ENCODE measurements at regions not wholly inside any gene's neighbourhood (a gene's known extent, or its start where the extent isn't known, plus 50 kb on each side); places are given as distances from the start of the nearest gene placed in this dataset.

- DNase-seq (ENCODE audit: low spot score) = no peak
Measured at GRCh38 chr11:15379483-15379882, 264.8 kb downstream of the INSC start.

- DNase-seq (ENCODE audit: low spot score) = no peak
Measured at GRCh38 chr11:15390857-15391256, 276.1 kb downstream of the INSC start.

GRCh38 chr11:15396778-15397177 lies 282.1 kb downstream of the INSC start:
- DNase-seq (ENCODE audit: low spot score) = no peak

- DNase-seq (ENCODE audit: low spot score) = no peak
Measured at GRCh38 chr11:15406851-15407351, 292.2 kb downstream of the INSC start.

- DNase-seq (ENCODE audit: low spot score) = no peak
Measured at GRCh38 chr11:15412054-15412453, 297.3 kb downstream of the INSC start.

GRCh38 chr11:15418921-15419320 lies 304.2 kb downstream of the INSC start:
- DNase-seq (ENCODE audit: low spot score) = no peak

GRCh38 chr11:15419696-15420095 lies 305.0 kb downstream of the INSC start:
- no peak for DNase-seq (ENCODE audit: low spot score)

- no peak for DNase-seq (ENCODE audit: low spot score)
Measured at GRCh38 chr11:15430381-15430780, 315.7 kb downstream of the INSC start.

- no peak for DNase-seq (ENCODE audit: low spot score)
Measured at GRCh38 chr11:15434529-15434928, 319.8 kb downstream of the INSC start.

- no peak for DNase-seq (ENCODE audit: low spot score)
Measured at GRCh38 chr11:15446315-15446714, 331.6 kb downstream of the INSC start.

- no peak for DNase-seq (ENCODE audit: low spot score)
Measured at GRCh38 chr11:15446929-15447328, 332.2 kb downstream of the INSC start.

GRCh38 chr11:15451713-15452112 lies 337.0 kb downstream of the INSC start:
- DNase-seq (ENCODE audit: low spot score) = no peak

GRCh38 chr11:15453211-15453765 lies 338.6 kb downstream of the INSC start:
- no peak for DNase-seq (ENCODE audit: low spot score)

- no peak for DNase-seq (ENCODE audit: low spot score)
Measured at GRCh38 chr11:15468466-15468865, 353.7 kb downstream of the INSC start.

GRCh38 chr11:15471048-15471894 lies 356.5 kb downstream of the INSC start:
- no peak for DNase-seq (ENCODE audit: low spot score)

GRCh38 chr11:15471895-15472799 lies 357.4 kb downstream of the INSC start:
- DNase-seq (ENCODE audit: low spot score) = no peak

- DNase-seq (ENCODE audit: low spot score) = no peak
Measured at GRCh38 chr11:15473954-15474837, 359.5 kb downstream of the INSC start.

GRCh38 chr11:15476371-15476917 lies 361.7 kb downstream of the INSC start:
- no peak for DNase-seq (ENCODE audit: low spot score)

GRCh38 chr11:15481871-15482270 lies 367.1 kb downstream of the INSC start:
- DNase-seq (ENCODE audit: low spot score) = no peak

GRCh38 chr11:15483205-15483604 lies 368.5 kb downstream of the INSC start:
- DNase-seq (ENCODE audit: low spot score) = no peak

- no peak for DNase-seq (ENCODE audit: low spot score)
Measured at GRCh38 chr11:15484398-15484797, 369.7 kb downstream of the INSC start.

Measured in hematopoietic multipotent progenitor cell treated with erythropoietin and hydrocortisone succinate and interleukin-3 and kit ligand, for 17 days (in vitro differentiated cells).